GM12878 (cell line): ENCODE measurements at regions not wholly inside any gene's neighbourhood (a gene's known extent, or its start where the extent isn't known, plus 50 kb on each side); places are given as distances from the start of the nearest gene placed in this dataset.

Experiments used
- EGR1 ChIP-seq, 2 experiments: IDR thresholded peaks; 1 replicate in 1 of 2; 2 replicates in 1 of 2; pipeline ENCODE4 v1.6.1; 2011 to 2012; ENCODE audit warnings: low read depth in 2 of 2, low read length in 2 of 2, borderline replicate concordance in 1 of 2, mild to moderate bottlenecking in 1 of 2, moderate library complexity in 1 of 2
- NFIC ChIP-seq: IDR thresholded peaks from 2 replicates; pipeline ENCODE4 v1.6.1; 2012; ENCODE audit warnings: low read depth, mild to moderate bottlenecking, inconsistent platforms, low read length, moderate library complexity
- POLR2AphosphoS5 ChIP-seq: IDR thresholded peaks from 2 replicates; pipeline ENCODE4 v1.6.1; 2011; ENCODE audit warnings: mild to moderate bottlenecking, low read length, inconsistent platforms
- SRF ChIP-seq, 2 experiments: IDR thresholded peaks; 2 replicates each; pipeline ENCODE4 v1.6.1; 2011; ENCODE audit warnings: low read depth in 2 of 2, low read length in 2 of 2, mild to moderate bottlenecking in 1 of 2, moderate library complexity in 1 of 2
- TF ChIP-seq, protein P1 (sequence below): IDR thresholded peaks from 2 replicates; pipeline ENCODE4 v1.6.1; 2011; ENCODE audit warnings: low read depth, mild to moderate bottlenecking, low read length, moderate library complexity, borderline replicate concordance; ENCODE audit errors: extremely low read depth
- TF ChIP-seq, protein P2 (sequence below), 3 experiments: IDR thresholded peaks in 2 of 3; conservative IDR thresholded peaks in 1 of 3; 2 replicates each; pipeline ENCODE4 v1.5.1; 2011; ENCODE audit warnings: low read depth in 3 of 3, low read length in 3 of 3, mild to moderate bottlenecking in 3 of 3, control low read depth in 2 of 3, moderate library complexity in 2 of 3, inconsistent platforms in 1 of 3, mixed read lengths in 1 of 3; ENCODE audit not compliant: control insufficient read depth in 2 of 3, insufficient read depth in 1 of 3; ENCODE audit errors: extremely low read depth in 1 of 3
- TF ChIP-seq, protein P3 (sequence below): IDR thresholded peaks from 2 replicates; pipeline ENCODE4 v1.6.1; 2012; ENCODE audit warnings: mild to moderate bottlenecking, low read depth, low read length
- TF ChIP-seq, protein P4 (sequence below): IDR thresholded peaks from 2 replicates; pipeline ENCODE4 v1.6.1; 2011; ENCODE audit warnings: low read depth, low read length, improper control_type of control experiment, borderline replicate concordance

DNA sequence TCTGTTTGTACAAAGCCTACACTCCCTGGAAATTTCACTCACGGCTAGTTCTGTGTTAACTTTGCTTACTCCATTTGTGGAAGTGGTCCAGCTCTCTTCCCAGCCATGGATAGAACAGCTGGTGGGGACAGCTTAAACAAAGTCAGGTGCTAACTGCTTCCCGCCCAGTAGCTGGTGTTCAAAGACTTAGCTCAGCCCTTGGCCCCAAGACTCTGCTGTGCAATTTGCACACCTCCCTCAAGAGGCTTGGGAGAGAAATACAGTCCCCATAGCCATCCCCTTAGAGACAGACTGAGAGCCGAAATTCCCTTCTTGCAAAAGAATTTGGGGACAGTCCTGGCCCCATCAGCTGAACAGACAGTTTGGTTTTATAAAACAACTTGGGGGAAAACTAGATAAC, 73.8 kb upstream of the RAI14 start:
- no peak for TF ChIP-seq EGR1 (IDR thresholded peaks at IDR 0.05; ENCODE audit: borderline replicate concordance in 1 of 2, low read depth in 2 of 2, low read length in 2 of 2)
- TF ChIP-seq, protein P1, sequence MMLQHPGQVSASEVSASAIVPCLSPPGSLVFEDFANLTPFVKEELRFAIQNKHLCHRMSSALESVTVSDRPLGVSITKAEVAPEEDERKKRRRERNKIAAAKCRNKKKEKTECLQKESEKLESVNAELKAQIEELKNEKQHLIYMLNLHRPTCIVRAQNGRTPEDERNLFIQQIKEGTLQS, result no peak
- no peak for TF ChIP-seq POLR2AphosphoS5
- TF ChIP-seq, protein P2, sequence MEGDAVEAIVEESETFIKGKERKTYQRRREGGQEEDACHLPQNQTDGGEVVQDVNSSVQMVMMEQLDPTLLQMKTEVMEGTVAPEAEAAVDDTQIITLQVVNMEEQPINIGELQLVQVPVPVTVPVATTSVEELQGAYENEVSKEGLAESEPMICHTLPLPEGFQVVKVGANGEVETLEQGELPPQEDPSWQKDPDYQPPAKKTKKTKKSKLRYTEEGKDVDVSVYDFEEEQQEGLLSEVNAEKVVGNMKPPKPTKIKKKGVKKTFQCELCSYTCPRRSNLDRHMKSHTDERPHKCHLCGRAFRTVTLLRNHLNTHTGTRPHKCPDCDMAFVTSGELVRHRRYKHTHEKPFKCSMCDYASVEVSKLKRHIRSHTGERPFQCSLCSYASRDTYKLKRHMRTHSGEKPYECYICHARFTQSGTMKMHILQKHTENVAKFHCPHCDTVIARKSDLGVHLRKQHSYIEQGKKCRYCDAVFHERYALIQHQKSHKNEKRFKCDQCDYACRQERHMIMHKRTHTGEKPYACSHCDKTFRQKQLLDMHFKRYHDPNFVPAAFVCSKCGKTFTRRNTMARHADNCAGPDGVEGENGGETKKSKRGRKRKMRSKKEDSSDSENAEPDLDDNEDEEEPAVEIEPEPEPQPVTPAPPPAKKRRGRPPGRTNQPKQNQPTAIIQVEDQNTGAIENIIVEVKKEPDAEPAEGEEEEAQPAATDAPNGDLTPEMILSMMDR (IDR thresholded peaks at IDR 0.05 in 2 of 3, conservative IDR thresholded peaks at IDR 0.05 in 1 of 3; ENCODE audit: control insufficient read depth in 2 of 3, extremely low read depth in 1 of 3, insufficient read depth in 1 of 3, low read depth in 3 of 3, low read length in 3 of 3), result no peak
- no peak for TF ChIP-seq SRF (IDR thresholded peaks at IDR 0.05; ENCODE audit: low read depth in 2 of 2, low read length in 2 of 2)
- TF ChIP-seq, protein P3, sequence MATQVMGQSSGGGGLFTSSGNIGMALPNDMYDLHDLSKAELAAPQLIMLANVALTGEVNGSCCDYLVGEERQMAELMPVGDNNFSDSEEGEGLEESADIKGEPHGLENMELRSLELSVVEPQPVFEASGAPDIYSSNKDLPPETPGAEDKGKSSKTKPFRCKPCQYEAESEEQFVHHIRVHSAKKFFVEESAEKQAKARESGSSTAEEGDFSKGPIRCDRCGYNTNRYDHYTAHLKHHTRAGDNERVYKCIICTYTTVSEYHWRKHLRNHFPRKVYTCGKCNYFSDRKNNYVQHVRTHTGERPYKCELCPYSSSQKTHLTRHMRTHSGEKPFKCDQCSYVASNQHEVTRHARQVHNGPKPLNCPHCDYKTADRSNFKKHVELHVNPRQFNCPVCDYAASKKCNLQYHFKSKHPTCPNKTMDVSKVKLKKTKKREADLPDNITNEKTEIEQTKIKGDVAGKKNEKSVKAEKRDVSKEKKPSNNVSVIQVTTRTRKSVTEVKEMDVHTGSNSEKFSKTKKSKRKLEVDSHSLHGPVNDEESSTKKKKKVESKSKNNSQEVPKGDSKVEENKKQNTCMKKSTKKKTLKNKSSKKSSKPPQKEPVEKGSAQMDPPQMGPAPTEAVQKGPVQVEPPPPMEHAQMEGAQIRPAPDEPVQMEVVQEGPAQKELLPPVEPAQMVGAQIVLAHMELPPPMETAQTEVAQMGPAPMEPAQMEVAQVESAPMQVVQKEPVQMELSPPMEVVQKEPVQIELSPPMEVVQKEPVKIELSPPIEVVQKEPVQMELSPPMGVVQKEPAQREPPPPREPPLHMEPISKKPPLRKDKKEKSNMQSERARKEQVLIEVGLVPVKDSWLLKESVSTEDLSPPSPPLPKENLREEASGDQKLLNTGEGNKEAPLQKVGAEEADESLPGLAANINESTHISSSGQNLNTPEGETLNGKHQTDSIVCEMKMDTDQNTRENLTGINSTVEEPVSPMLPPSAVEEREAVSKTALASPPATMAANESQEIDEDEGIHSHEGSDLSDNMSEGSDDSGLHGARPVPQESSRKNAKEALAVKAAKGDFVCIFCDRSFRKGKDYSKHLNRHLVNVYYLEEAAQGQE, result no peak
- no peak for TF ChIP-seq NFIC
- TF ChIP-seq, protein P4, sequence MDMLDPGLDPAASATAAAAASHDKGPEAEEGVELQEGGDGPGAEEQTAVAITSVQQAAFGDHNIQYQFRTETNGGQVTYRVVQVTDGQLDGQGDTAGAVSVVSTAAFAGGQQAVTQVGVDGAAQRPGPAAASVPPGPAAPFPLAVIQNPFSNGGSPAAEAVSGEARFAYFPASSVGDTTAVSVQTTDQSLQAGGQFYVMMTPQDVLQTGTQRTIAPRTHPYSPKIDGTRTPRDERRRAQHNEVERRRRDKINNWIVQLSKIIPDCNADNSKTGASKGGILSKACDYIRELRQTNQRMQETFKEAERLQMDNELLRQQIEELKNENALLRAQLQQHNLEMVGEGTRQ, result no peak
